GM21619 (cell line): ENCODE measurements at regions not wholly inside any gene's neighbourhood (a gene's known extent, or its start where the extent isn't known, plus 50 kb on each side); places are given as distances from the start of the nearest gene placed in this dataset.
"Not testable (repeated sequence)": the region's sequence is repeated elsewhere in the genome, so short reads cannot be mapped to it uniquely, and the experiment has no call there.

Experiments
- ATAC-seq: cut with Tn5 transposase; IDR thresholded peaks from one replicate; pipeline ENCODE4 v1.9.1; 2021; ENCODE audit not compliant: unreplicated experiment

GRCh38 chr16:52740766-52741165, 193.8 kb upstream of the TOX3 start:
- no peak for ATAC-seq

- no peak for ATAC-seq
These were observed 193.4 kb upstream of the TOX3 start for GRCh38 chr16:52740333-52740732.

- ATAC-seq, result not testable (repeated sequence)
These were observed 192.0 kb upstream of the TOX3 start for GRCh38 chr16:52738992-52739391.

GRCh38 chr16:52731219-52731875, 184.4 kb upstream of the TOX3 start:
- no peak for ATAC-seq

- no peak for ATAC-seq
These were observed 182.8 kb upstream of the TOX3 start for GRCh38 chr16:52729731-52730130.

GRCh38 chr16:52727849-52728248, 180.9 kb upstream of the TOX3 start:
- ATAC-seq, result no peak

- ATAC-seq, result no peak
These were observed 180.5 kb upstream of the TOX3 start for GRCh38 chr16:52727441-52727840.

- no peak for ATAC-seq
These were observed 178.5 kb upstream of the TOX3 start for GRCh38 chr16:52725461-52725860.

GRCh38 chr16:52725043-52725442, 178.1 kb upstream of the TOX3 start:
- ATAC-seq, result no peak

GRCh38 chr16:52721331-52721730, 174.4 kb upstream of the TOX3 start:
- ATAC-seq, result no peak

- ATAC-seq, result no peak
These were observed 171.1 kb upstream of the TOX3 start for GRCh38 chr16:52718046-52718445.

GRCh38 chr16:52713740-52714139, 166.8 kb upstream of the TOX3 start:
- ATAC-seq, result no peak

GRCh38 chr16:52709306-52709705, 162.4 kb upstream of the TOX3 start:
- ATAC-seq, result no peak

- no peak for ATAC-seq
These were observed 161.5 kb upstream of the TOX3 start for GRCh38 chr16:52708476-52708875.

GRCh38 chr16:52707676-52708337, 160.9 kb upstream of the TOX3 start:
- no peak for ATAC-seq

GRCh38 chr16:52705122-52705521, 158.2 kb upstream of the TOX3 start:
- no peak for ATAC-seq

- no peak for ATAC-seq
These were observed 151.0 kb upstream of the TOX3 start for GRCh38 chr16:52697971-52698370.

- ATAC-seq, result no peak
These were observed 149.2 kb upstream of the TOX3 start for GRCh38 chr16:52696126-52696525.

- no peak for ATAC-seq
These were observed 143.5 kb upstream of the TOX3 start for GRCh38 chr16:52690468-52690867.

GRCh38 chr16:52680993-52681392, 134.1 kb upstream of the TOX3 start:
- ATAC-seq, result no peak

GRCh38 chr16:52677501-52677900, 130.6 kb upstream of the TOX3 start:
- no peak for ATAC-seq

GRCh38 chr16:52676959-52677358, 130.0 kb upstream of the TOX3 start:
- no peak for ATAC-seq

- ATAC-seq, result no peak
These were observed 124.6 kb upstream of the TOX3 start for GRCh38 chr16:52671590-52671989.
